ENCODE measurements at regions not wholly inside any gene's neighbourhood (a gene's known extent, or its start where the extent isn't known, plus 50 kb on each side); places are given as distances from the start of the nearest gene placed in this dataset.
"Not testable (repeated sequence)": the region's sequence is repeated elsewhere in the genome, so short reads cannot be mapped to it uniquely, and the experiment has no call there.

DNA sequence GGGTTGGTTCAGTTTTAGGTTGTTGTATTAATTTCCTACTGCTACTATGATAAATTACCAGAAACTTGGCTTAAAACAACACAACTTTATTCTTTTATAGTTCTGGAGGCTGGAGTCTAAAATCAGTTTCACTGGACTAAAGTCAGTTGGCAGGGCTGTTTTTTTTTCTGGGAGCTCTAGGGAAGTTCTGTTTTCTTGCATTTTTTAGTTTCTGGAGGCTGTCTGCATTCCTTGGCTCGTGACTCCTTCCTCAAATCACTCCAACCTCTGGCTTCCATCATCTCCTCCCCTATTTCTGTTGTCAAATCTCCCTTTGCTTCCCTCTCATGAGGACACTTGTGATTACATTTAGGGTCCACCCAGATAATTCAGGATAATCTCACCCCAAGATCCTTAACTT, 51.3 kb upstream of the SUB1 start:
- no peak for DNase-seq

- DNase-seq = peak; percentile 64
Measured at GRCh38 chr5:32531885-32532520, 53.4 kb upstream of the SUB1 start.

DNA sequence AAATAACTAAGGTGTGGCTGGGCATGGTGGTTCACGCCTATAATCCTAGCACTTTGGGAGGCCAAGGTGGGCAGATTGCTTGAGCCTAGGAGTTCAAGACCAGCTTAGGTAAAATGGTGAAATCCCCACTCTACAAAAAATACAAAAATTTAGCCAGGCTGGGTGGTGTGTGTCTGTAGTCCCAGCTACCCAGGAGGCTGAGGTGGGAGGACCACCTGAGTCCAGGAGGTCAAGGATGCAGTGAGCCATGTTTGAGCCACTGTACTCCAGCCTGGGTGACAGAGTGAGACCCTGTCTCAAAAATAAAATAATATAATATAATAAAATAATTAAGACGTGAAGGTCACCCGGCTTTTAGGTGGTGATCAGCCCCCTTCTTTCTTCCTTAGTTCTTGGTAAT, 58.0 kb upstream of the SUB1 start:
- DNase-seq = not testable (repeated sequence)

DNA sequence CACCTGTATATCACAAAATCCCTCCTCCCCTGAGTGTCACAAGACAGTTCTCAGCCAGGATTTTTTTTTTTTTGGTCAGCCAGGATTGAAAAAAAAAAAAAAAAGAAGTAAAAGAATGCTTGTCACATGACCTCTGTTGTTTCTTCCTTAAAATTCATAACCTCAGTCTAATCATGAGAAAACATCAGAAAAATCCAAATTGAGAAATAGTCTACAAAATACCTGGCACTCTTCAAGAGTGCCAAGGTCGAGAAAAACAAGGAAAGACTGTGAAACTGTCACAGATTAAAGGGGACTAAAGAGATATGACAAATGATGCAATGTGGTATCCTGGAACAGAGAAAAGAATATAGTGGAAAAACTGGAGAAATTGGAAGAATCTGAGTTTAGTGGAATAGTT, 58.5 kb upstream of the SUB1 start:
- no peak for DNase-seq

DNA sequence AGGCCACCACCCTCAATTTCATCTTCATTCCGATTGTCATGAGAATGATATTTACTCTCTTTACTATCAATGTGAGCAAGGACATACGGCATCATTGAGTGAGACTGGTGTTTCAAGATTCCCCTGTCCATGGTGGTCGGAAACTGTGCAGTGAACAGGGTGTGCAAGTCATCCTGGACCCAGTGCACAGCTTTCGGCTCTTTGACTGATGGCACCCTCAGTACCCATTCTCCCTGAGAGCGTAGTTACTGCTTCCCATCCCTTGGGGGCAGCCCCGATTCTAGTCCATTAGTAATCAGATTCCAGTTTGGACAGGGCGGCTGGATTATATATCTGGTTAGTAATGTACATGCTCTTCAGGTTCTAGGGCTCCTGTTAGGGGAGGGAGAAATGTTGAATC, 61.7 kb upstream of the SUB1 start:
- DNase-seq = no peak

- peak; percentile 16 for DNase-seq
Measured at GRCh38 chr5:32522429-32523143, 62.8 kb upstream of the SUB1 start.

- no peak for DNase-seq
Measured at GRCh38 chr5:32521481-32521880, 63.9 kb upstream of the SUB1 start.

GRCh38 chr5:32520972-32521371, 64.4 kb upstream of the SUB1 start:
- DNase-seq = no peak

GRCh38 chr5:32520356-32520755, 65.0 kb upstream of the SUB1 start:
- DNase-seq = no peak

GRCh38 chr5:32519508-32519907, 65.8 kb upstream of the SUB1 start:
- no peak for DNase-seq

- no peak for DNase-seq
Measured at GRCh38 chr5:32514806-32515205, 70.3 kb upstream of the ZFR start.

DNA sequence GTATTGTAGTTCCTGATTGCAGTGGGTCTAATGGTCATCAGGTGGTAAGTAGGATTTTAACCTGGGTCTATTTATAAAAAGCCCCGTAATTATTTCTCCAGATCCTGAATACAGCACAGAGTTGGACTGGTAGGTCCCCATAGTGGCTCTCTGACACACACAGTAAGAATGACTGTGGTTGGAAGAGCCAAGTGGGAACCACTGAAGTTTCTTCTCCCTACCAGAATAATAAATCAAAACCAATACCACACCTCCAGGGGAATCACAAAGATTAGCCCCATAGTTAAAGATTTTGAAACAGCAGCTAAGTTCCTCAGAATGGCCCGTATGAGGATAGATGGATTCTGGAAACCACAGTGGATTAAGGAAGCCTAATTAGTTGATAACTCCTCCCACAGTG, 68.4 kb upstream of the ZFR start:
- DNase-seq = no peak

DNA sequence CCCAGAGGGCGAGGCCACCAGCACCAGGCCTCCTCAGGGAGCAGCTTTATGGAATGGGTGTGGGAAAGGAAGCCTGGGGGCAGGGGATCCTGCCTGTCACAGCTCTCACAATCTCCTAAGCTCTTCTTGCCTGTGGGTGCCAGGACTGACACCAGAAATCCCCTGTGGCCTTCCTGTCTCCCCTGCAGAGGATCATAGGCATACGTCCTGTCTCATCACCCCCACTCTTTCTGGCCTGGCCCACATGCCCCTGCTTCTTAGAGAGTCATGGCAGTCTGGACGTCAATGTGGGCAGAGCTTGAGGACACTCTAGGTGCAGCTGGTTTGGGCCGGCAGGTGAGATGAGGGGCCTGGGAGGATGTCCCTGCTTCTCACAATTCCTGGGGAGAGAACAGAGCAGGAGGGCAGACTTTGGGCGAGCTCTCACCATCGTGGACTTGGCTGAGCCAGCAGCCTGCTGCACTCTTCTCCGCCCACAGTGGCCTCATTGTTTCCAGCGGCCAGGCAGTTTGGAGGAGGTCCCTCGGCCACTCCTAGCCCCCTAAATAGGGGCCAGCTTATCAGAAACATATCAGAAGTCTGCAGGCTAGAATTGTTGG, 67.3 kb upstream of the ZFR start:
- DNase-seq = peak; percentile 19

DNA sequence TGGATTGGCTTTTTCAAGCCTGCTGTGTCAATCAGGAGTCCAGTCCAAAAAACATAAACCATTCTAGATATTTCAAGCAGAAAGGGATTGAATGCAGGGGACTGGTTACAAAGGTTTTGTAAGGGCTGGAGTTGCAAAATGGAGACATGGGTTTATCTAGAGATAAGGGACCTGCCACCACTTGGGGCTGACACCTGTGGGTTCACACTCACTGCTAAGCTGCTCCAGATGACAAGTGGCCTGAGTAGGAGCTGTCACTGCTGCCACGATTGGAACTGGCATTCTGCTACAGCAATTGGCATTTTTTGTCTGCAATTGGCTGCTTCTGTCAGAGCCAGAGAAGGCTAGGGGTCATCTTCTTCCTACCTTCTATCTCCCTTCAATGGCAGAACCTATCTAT, 66.3 kb upstream of the ZFR start:
- DNase-seq = no peak

GRCh38 chr5:32508806-32509805, 64.6 kb upstream of the ZFR start:
- no peak for DNase-seq

DNA sequence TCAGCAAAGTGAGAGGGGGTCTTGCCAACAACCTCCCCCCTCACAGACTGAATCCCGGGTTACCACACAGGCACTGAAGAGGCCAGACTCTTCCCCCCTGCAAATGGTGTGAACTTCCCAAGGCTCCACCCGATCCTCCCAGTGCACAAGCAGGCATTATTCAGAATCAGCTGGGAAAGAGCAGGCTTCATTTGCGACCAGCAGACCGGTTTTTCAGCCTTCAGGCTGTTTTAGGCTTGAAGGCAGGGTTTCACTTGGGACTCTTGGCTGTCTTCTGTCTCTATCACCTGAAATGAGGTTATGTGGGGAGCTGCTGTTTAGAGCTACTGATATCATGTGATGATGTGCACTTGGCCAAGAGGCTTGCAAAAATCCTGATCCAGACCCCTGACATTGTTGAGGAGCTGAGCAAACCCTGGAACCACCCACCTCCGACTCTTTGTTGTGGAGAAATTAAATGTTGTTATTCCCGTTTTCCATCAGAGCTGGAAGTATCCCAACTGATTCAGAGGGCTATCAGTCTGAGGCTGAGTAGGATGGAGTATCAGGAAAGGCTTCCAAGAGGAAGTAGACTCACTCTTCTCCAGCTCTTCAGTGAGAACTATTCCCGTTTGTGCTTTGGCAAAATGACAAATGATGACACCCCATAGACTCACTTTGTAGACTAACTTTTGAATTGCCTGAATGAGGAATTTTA, 63.3 kb upstream of the ZFR start:
- no peak for DNase-seq

GRCh38 chr5:32506799-32507198, 62.3 kb upstream of the ZFR start:
- DNase-seq = no peak

- DNase-seq = no peak
Measured at GRCh38 chr5:32506201-32506661, 61.7 kb upstream of the ZFR start.

DNA sequence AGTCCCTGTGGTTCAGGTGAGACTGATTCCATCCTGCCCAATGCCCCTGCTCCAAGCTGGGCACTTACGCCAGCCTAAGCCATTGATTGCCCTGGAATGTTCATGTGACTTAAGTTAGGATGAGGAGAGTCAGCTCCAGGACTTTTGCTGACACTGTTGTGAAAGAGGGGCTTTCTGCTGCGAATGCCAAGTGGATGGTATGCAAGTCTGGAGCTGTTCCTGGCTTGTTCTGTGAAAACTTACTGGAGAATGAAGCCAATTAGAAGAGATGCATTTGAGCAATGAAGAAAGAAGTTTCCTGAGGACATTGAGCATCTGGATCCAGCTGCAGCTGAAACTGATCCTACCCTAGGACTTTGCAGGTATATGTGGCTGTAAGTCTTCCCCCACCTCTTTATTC, 61.2 kb upstream of the ZFR start:
- DNase-seq = no peak

- DNase-seq = no peak
Measured at GRCh38 chr5:32504989-32505596, 60.6 kb upstream of the ZFR start.

DNA sequence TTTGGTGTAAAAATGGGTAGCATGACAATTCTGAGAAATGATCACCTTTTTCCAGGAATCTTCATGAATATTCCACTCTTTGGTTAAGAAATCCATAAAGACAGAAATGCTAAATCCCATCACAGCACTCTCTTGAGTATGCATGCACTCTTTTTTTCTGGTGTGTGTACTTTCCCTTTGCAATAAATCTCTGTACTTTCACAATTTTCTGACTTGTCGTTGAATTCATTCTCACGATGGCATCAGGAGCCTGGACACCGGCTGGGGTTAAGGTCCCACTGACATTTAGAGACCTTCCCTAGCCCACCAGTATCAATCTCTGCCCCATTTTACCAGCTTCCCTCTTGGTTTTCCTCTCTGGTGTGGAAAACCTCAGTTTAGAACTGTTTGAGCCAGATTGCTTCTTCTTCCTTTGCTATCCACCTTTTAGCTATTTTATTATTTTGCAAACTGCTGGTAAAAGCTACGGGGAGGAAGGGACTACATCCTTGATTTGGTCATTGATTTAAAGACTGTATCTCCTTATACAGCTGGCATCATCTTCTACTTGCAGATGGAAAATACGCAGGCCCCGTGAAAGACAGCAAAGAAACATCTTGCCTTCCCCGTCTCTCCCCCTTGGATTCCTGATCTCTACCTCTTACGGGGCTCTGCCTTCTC, 59.9 kb upstream of the ZFR start:
- no peak for DNase-seq

Data from central memory CD4-positive, alpha-beta T cell (primary cell).